Esophagus (tissue), 2 donors: ENCODE measurements at regions not wholly inside any gene's neighbourhood (a gene's known extent, or its start where the extent isn't known, plus 50 kb on each side); places are given as distances from the start of the nearest gene placed in this dataset.

Experiments used
- H3K27ac ChIP-seq, 2 donors: one replicate each; pipeline ENCODE4 v1.5.1; 2013; ENCODE audit warnings: low read depth in 2 of 2, mild to moderate bottlenecking in 2 of 2, inconsistent platforms in 1 of 2, low read length in 1 of 2, moderate library complexity in 1 of 2
- H3K27me3 ChIP-seq, 2 donors: one replicate each; pipeline ENCODE4 v1.6.1; 2013; ENCODE audit warnings: low read length in 2 of 2, control low read depth in 1 of 2, mild to moderate bottlenecking in 1 of 2; ENCODE audit not compliant: insufficient read depth in 2 of 2, control insufficient read depth in 1 of 2
- H3K36me3 ChIP-seq, 2 donors: one replicate each; pipeline ENCODE4 v1.6.1; 2013; ENCODE audit warnings: low read length in 1 of 2; ENCODE audit not compliant: control insufficient read depth in 2 of 2, insufficient read depth in 2 of 2
- H3K4me1 ChIP-seq, 2 donors: one replicate each; pipeline ENCODE4 v1.6.1; 2013; ENCODE audit warnings: low read length in 1 of 2; ENCODE audit not compliant: control insufficient read depth in 2 of 2, insufficient read depth in 2 of 2
- H3K4me3 ChIP-seq, 2 donors: one replicate each; pipeline ENCODE4 v1.5.1; 2013; ENCODE audit warnings: low read length in 2 of 2, mild to moderate bottlenecking in 2 of 2, low read depth in 1 of 2, moderate library complexity in 1 of 2
- H3K9me3 ChIP-seq, 2 donors: one replicate each; pipeline ENCODE4 v1.6.1; 2013; ENCODE audit warnings: mild to moderate bottlenecking in 2 of 2, low read depth in 1 of 2, low read length in 1 of 2, moderate library complexity in 1 of 2; ENCODE audit not compliant: control insufficient read depth in 2 of 2, insufficient read depth in 1 of 2
- WGBS, 2 donors: extraction: QIAGEN DNeasy Blood & Tissue Kit; methylation state at CpG; one replicate each; pipeline ENCODE4 v1.1.7; 2013; 5-methylcytosine and 5-hydroxymethylcytosine counted together
- donor health status: healthy with polysubstance abuse.
- donor health status: Bipolar disorder and iron deficiency.

DNA sequence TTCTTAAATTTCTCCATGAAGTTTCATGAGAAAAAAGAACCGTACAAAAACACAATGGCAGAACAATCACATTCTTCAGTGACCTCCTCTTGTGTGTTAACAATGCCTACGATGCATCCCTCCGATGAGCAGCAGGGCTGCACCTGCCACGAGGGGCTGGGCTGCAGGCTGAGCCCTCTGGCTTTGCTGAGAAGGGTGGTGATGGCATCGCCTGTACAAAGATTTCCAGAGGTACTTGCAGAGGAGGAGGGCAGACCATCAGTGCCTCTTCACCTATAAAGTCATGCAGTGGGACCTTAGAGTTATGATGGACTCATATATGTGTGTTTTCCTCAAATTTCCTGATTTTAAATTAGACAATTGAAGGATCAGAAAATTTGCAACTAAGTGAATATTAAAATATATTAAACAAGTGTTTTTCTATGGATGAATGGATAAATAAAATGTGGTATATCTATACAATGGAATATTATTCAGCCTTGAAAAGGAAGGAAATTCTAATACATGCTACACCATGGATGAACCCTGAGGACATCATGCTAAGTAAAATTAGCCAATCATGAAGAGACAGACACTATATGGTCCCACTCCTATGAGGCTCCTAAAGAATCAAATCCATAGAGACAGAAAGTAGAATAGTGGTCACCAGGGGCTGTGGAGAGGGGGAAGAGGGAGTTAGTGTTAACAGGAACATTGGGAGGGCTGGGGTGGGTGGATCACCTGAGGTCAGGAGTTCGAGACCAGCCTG, 489.3 kb downstream of the SIPA1L2 start:
- peaks cover 0 to 2% of the 10 kb centered on the region in 2 donors for H3K9me3 ChIP-seq
- no peaks in the 10 kb centered on the region for H3K27me3 ChIP-seq
- WGBS, 2 donors = 71 to 82% methylated on average over 6 of the region's 6 CpGs
- H3K27ac ChIP-seq = no peak overlapping the region
- H3K36me3 ChIP-seq = no peaks in the 10 kb centered on the region
- no peak overlapping the region for H3K4me3 ChIP-seq
- peaks cover 2 to 4% of the 10 kb centered on the region in 2 donors for H3K4me1 ChIP-seq

DNA sequence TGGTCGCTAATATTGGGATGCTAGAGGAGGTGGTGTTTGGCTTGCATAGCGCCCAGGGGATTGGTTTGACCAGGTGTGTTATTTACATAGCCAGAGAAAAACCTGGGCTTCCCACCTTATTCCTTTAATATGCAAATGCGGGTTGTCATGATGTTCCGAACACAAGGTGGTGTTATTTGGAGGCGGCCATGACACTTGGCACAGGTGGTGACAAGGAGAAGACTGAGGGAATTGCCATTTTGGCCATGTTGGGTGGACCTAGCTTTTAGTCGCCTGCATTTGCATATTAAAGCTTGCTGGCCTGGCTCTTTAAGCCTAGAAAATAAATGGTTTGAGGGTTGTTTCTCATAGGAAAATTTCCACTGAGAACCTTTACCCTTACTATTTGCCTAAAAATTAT, 490.5 kb downstream of the SIPA1L2 start:
- Histone ChIP-seq H3K9me3 (peaks cover 0 to 2% of the 10 kb centered on the region in 2 donors), H3K4me3 (no peak overlapping the region), H3K27me3 (no peaks in the 10 kb centered on the region), H3K27ac (no peak overlapping the region), H3K4me1 (peaks cover 2 to 4% of the 10 kb centered on the region in 2 donors), H3K36me3 (no peaks in the 10 kb centered on the region)
- WGBS, 2 donors = 94 to 95% methylated on average over 6 of the region's 6 CpGs

DNA sequence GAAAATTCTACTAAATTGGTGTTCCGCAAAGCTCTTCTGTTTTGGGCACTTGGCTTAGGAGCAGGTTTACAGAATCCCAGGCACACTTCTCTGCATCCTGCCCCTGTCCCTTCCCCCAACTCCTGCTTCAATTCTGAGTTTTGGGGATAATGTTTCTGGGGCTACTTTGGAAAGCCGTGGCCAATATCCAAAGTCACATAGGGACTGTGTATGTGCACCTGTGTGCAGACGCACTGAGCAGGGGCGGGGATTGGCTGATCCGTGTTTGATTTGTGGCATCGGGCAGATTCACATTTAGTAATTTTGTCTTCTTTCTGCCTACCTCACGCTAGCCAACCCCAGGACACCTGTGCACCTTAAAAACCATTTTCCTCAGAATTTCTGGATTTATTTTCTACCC, 491.9 kb downstream of the SIPA1L2 start:
- peaks cover 0 to 4% of the 10 kb centered on the region in 2 donors for H3K4me1 ChIP-seq
- no peak overlapping the region for H3K27ac ChIP-seq
- 83 to 85% methylated on average over 7 of the region's 7 CpGs for WGBS, 2 donors
- no peaks in the 10 kb centered on the region for H3K27me3 ChIP-seq
- H3K36me3 ChIP-seq = no peaks in the 10 kb centered on the region
- H3K4me3 ChIP-seq = no peak overlapping the region
- peaks cover 0 to 2% of the 10 kb centered on the region in 2 donors for H3K9me3 ChIP-seq

DNA sequence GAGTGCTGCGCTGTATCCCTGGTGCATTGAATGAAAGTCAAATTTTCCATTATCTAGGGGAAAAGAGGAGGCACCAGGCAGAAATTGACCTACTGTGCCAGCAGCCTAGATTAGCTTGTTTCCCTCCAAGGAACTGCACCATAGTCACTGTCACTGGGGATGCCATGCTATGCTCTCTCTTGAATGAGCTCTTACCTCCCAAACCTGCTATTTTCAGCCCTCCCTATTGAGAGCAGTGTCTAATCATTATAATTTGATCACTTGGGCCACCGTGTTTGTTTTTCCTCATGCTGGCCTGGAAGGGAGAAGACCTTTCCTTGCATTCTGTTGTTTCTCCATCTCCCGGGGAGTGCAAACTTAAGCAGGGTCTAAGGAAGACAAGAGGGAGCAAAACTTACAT, 492.9 kb downstream of the SIPA1L2 start:
- H3K9me3 ChIP-seq = peaks cover 0 to 2% of the 10 kb centered on the region in 2 donors
- H3K36me3 ChIP-seq = no peaks in the 10 kb centered on the region
- 79 to 81% methylated on average over 3 of the region's 3 CpGs for WGBS, 2 donors
- H3K27ac ChIP-seq = no peak overlapping the region
- H3K4me3 ChIP-seq = no peak overlapping the region
- H3K4me1 ChIP-seq = peaks cover 0 to 2% of the 10 kb centered on the region in 2 donors
- H3K27me3 ChIP-seq = no peaks in the 10 kb centered on the region

DNA sequence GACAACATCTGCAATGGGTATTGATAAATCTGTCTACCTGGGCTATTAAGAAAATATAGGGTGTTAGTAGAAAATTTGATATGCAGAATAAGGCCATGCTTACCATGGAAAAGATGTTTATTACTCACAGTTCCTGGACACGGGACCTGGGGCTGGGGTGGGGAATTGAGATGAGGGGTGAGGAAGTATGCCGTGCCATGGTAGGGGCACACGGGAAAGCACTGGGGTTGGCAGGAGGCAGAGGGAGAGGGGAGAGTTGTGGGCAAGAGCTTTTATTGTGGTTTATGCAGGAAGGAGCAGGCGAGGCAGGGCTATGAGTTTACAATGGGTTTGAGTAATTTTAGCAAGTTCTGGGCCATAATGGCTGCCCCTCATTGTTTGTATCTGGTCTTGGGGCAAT, 493.8 kb downstream of the SIPA1L2 start:
- H3K4me3 ChIP-seq = no peak overlapping the region
- H3K27me3 ChIP-seq = no peaks in the 10 kb centered on the region
- 88 to 92% methylated on average over 4 of the region's 4 CpGs for WGBS, 2 donors
- H3K36me3 ChIP-seq = no peaks in the 10 kb centered on the region
- H3K9me3 ChIP-seq = peaks cover 0 to 2% of the 10 kb centered on the region in 2 donors
- H3K27ac ChIP-seq = no peak overlapping the region
- peaks cover 0 to 2% of the 10 kb centered on the region in 2 donors for H3K4me1 ChIP-seq

DNA sequence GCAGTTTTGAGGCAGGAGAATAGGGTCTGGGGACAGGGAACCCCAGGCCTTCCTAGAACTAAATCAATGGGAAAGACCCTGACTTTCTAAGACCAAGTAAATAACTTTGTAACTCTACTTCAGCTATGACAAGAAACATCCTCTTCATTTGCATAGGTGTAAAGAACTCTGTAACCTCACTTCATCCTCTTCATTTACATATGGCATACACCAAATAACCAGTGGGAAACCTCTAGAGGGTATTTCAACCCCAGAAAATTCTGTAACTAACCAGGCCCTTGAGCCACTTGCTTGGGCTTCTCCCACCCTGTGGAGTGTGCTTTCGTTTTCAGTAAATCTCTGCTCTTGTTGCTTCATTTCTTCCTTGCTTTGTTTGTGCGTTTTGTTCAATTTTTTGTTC, 495.6 kb downstream of the SIPA1L2 start:
- H3K9me3 ChIP-seq = peaks cover 0 to 2% of the 10 kb centered on the region in 2 donors
- WGBS, 2 donors = 69 to 78% methylated on average over 2 of the region's 2 CpGs
- no peak overlapping the region for H3K4me3 ChIP-seq
- no peak overlapping the region for H3K27ac ChIP-seq
- peaks cover 0 to 2% of the 10 kb centered on the region in 2 donors for H3K4me1 ChIP-seq
- no peaks in the 10 kb centered on the region for H3K36me3 ChIP-seq
- H3K27me3 ChIP-seq = no peaks in the 10 kb centered on the region

DNA sequence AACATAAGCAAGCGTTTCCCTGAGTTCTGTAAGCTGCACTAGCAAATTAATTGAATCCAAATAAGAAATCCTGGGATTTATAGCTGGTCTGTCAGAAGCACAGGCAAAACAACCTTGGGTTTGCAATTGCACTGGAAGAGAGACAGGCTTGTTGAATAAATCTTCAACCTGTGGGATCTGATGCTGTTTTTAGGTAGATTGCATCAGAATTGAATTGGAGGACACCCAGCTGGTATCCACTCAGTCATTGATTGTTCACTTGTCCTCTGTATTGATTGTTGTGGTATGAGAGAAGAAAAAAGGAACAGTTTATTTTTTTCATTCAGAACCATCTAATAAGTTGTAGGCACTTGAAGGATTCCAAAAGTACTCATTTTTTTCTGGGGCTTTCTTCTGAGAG, 497.4 kb downstream of the SIPA1L2 start:
- Histone ChIP-seq H3K36me3 (no peaks in the 10 kb centered on the region), H3K27me3 (no peaks in the 10 kb centered on the region), H3K4me1 (peaks cover 0 to 2% of the 10 kb centered on the region in 2 donors), H3K4me3 (no peak overlapping the region), H3K27ac (no peak overlapping the region), H3K9me3 (peaks cover 0 to 2% of the 10 kb centered on the region in 2 donors)
- 92 to 94% methylated on average over 1 of the region's 1 CpG for WGBS, 2 donors

DNA sequence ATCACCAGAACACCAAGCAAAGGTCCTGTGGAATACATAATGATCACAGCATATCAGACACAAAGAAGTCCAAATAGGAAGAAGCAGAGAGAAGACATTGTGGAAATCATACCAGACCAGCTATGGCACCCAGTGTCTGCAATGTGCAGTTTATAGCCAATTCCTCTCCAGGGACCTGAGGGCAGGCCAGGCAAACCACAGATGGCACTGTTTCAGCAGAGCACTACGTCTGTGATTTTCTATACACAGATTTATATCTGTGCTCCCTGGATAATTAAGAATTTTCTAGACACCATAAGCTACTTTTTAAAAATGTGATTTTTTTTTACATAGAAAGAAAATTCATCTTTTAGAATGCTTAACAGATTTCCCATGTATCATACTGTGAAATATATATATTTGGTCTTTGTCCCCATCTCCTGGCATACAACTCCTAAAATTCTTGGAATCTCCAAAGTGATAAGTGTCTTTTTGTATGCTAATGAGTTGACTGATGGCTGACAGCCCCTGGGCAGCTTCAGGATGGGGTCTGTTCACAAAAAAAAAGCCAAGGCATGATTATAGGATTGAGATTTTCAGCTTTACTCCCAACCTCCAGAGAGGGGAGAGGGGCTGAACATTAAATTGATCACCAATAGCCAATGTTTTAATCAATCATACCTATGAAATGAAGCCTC, 498.1 kb downstream of the SIPA1L2 start:
- 75 to 81% methylated on average over 1 of the region's 1 CpG for WGBS, 2 donors
- Histone ChIP-seq H3K9me3 (peaks cover 0 to 2% of the 10 kb centered on the region in 2 donors), H3K4me3 (no peak overlapping the region), H3K27me3 (no peaks in the 10 kb centered on the region), H3K4me1 (no peaks in the 10 kb centered on the region), H3K27ac (no peak overlapping the region), H3K36me3 (no peaks in the 10 kb centered on the region)

DNA sequence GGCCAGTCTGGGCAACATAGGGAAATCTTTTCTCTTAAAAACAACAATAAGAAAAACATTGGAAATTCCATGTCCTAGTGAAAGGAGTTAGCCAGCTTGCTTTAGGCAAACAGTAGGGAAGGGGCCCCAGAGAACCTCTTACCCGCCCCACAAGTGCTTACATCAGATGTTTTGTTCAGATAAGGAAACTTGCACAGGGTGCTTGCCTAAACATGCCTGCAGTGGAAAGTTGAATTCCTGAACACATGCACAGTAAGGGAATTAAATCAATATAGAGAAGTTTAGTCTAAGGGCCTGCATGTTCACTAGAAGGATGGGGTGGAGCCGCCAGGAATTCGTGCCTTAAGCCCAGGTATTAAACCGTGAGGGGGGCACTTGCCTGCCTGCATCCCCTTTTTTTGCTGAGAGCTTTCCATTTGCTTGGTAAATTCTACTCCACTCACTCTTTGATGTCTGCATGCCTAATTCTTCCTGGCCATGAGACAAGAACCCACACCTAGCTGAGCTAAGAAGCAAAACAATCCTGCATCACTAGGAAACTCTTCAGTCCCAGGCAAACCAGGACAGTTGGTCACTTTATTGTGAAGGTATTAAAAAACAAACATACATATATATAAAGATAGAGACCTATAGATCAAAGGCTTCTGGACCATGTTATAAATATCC, 499.0 kb downstream of the SIPA1L2 start:
- Histone ChIP-seq H3K4me1 (no peaks in the 10 kb centered on the region), H3K36me3 (no peaks in the 10 kb centered on the region), H3K4me3 (no peak overlapping the region), H3K27ac (peak overlapping the region; percentile 31), H3K27me3 (no peaks in the 10 kb centered on the region), H3K9me3 (peaks cover 0 to 2% of the 10 kb centered on the region in 2 donors)
- 54 to 63% methylated on average over 4 of the region's 4 CpGs for WGBS, 2 donors
